Mesenchymal stem cell (in vitro differentiated cells and primary cell): ENCODE measurements at regions not wholly inside any gene's neighbourhood (a gene's known extent, or its start where the extent isn't known, plus 50 kb on each side); places are given as distances from the start of the nearest gene placed in this dataset.

Experiments
- DNase-seq: peaks from one replicate; pipeline ENCODE4 v3.0.0-alpha.2; 2013
- H2AFZ ChIP-seq: one replicate; pipeline ENCODE4 v1.6.1; 2013; ENCODE audit warnings: low read depth, mild to moderate bottlenecking, control low read depth, inconsistent platforms, low read length, moderate library complexity
- H2AK5ac ChIP-seq: 2 replicates; pipeline ENCODE4 v1.6.1; 2013; ENCODE audit warnings: low read length, moderate library complexity, mild to moderate bottlenecking, inconsistent platforms; ENCODE audit not compliant: severe bottlenecking
- H2BK120ac ChIP-seq: one replicate; pipeline ENCODE4 v1.6.1; 2013; ENCODE audit warnings: low read depth, mild to moderate bottlenecking, inconsistent platforms, low read length, moderate library complexity
- H2BK12ac ChIP-seq, 2 experiments: one replicate each; pipeline ENCODE4 v1.6.1; 2013; ENCODE audit warnings: inconsistent platforms in 2 of 2, low read length in 2 of 2, mild to moderate bottlenecking in 2 of 2, moderate library complexity in 2 of 2, control low read depth in 1 of 2
- H2BK15ac ChIP-seq: one replicate; pipeline ENCODE4 v1.6.1; 2013; ENCODE audit warnings: mild to moderate bottlenecking, low read depth, inconsistent platforms; ENCODE audit not compliant: poor library complexity, severe bottlenecking
- H2BK5ac ChIP-seq: 2 replicates; pipeline ENCODE4 v1.6.1; 2013; ENCODE audit warnings: low read depth, mild to moderate bottlenecking, low read length, control low read depth, inconsistent platforms; ENCODE audit not compliant: poor library complexity, severe bottlenecking
- H3K14ac ChIP-seq, 2 experiments: one replicate each; pipeline ENCODE4 v1.6.1; 2013; ENCODE audit warnings: inconsistent platforms in 2 of 2, low read length in 2 of 2, control low read depth in 1 of 2, mild to moderate bottlenecking in 1 of 2, moderate library complexity in 1 of 2
- H3K18ac ChIP-seq, 2 experiments: one replicate each; pipeline ENCODE4 v1.6.1; 2013; ENCODE audit warnings: inconsistent platforms in 2 of 2, low read length in 2 of 2, control low read depth in 1 of 2, low read depth in 1 of 2, mild to moderate bottlenecking in 1 of 2
- H3K23ac ChIP-seq, 2 experiments: one replicate each; pipeline ENCODE4 v1.6.1; 2013; ENCODE audit warnings: inconsistent platforms in 2 of 2, low read length in 2 of 2, mild to moderate bottlenecking in 2 of 2, moderate library complexity in 2 of 2, control low read depth in 1 of 2
- H3K27ac ChIP-seq: 2 replicates; pipeline ENCODE4 v1.5.1; 2013; ENCODE audit warnings: mild to moderate bottlenecking, moderate library complexity, low read length, control low read depth, inconsistent platforms; ENCODE audit not compliant: poor library complexity, severe bottlenecking
- H3K27me3 ChIP-seq, 2 experiments: 2 replicates each; pipeline versions ENCODE4 v1.6.1 to v1.7.0; 2013; ENCODE audit warnings: low read length in 2 of 2, mild to moderate bottlenecking in 2 of 2, moderate library complexity in 2 of 2, control low read depth in 1 of 2, inconsistent platforms in 1 of 2; ENCODE audit not compliant: control insufficient read depth in 1 of 2, insufficient read depth in 1 of 2
- H3K36me3 ChIP-seq, 2 experiments: 2 replicates each; pipeline versions ENCODE4 v1.6.1 to v1.7.0; 2013; ENCODE audit warnings: low read length in 2 of 2, control low read depth in 1 of 2, inconsistent platforms in 1 of 2, low read depth in 1 of 2, mild to moderate bottlenecking in 1 of 2; ENCODE audit not compliant: insufficient read depth in 2 of 2, control insufficient read depth in 1 of 2
- H3K4ac ChIP-seq, 2 experiments: one replicate each; pipeline ENCODE4 v1.6.1; 2013; ENCODE audit warnings: inconsistent platforms in 2 of 2, low read length in 2 of 2, mild to moderate bottlenecking in 2 of 2, moderate library complexity in 2 of 2, control low read depth in 1 of 2, low read depth in 1 of 2
- H3K4me1 ChIP-seq: 2 replicates; pipeline ENCODE4 v1.6.1; 2013; ENCODE audit warnings: low read depth, low read length, control low read depth; ENCODE audit not compliant: control insufficient read depth, insufficient read depth
- H3K4me2 ChIP-seq: 2 replicates; pipeline ENCODE4 v1.6.1; 2013; ENCODE audit warnings: low read length, mild to moderate bottlenecking, inconsistent platforms; ENCODE audit not compliant: poor library complexity, severe bottlenecking
- H3K4me3 ChIP-seq, 2 experiments: 2 replicates each; pipeline versions ENCODE4 v1.5.1 to v1.7.0; 2013; ENCODE audit warnings: low read length in 2 of 2, mild to moderate bottlenecking in 2 of 2, control low read depth in 1 of 2, low read depth in 1 of 2; ENCODE audit not compliant: insufficient read depth in 1 of 2
- H3K79me1 ChIP-seq: replicated peaks from 2 replicates; pipeline ENCODE4 v1.6.1; 2013; ENCODE audit warnings: mild to moderate bottlenecking, control low read depth, low read length, inconsistent platforms; ENCODE audit not compliant: poor library complexity, severe bottlenecking
- H3K9ac ChIP-seq: 2 replicates; pipeline ENCODE4 v1.7.0; 2013; ENCODE audit warnings: mild to moderate bottlenecking, low read length, moderate library complexity
- H3K9me3 ChIP-seq: 2 replicates; pipeline ENCODE4 v1.7.0; 2013; ENCODE audit warnings: mild to moderate bottlenecking, low read length; ENCODE audit not compliant: control insufficient read depth
- H4K8ac ChIP-seq: one replicate; pipeline ENCODE4 v1.6.1; 2013; ENCODE audit warnings: inconsistent platforms, mild to moderate bottlenecking, low read length, moderate library complexity
- H4K91ac ChIP-seq: one replicate; pipeline ENCODE4 v1.6.1; 2013; ENCODE audit warnings: mild to moderate bottlenecking, low read length, inconsistent platforms
- WGBS: methylation state at CpG from one replicate; pipeline ENCODE4 v1.1.7; 2013; ENCODE audit warnings: mixed read lengths; 5-methylcytosine and 5-hydroxymethylcytosine counted together

DNA sequence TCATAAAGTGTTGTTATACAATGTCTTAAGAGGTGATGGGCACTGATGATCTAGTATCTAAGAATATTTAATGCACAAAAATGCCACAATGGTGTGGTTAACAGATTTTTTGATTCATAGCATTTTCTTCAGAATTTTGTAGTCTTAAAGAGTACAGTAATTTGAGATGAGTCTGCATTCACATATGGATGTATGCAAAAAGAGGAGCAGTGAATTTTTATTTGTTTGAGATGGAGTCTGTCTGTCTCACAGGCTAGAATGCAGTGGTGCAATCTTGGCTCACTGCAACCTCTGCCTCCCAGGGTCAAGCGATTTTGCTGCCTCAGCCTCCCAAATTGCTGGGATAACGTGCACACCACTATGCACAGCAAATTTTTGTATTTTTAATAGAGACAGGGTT is 110.5 kb downstream of the ZPLD1 start:
- Histone ChIP-seq H3K4me1 (no peaks in the 10 kb centered on the region), H4K8ac (no peak overlapping the region), H4K91ac (no peak overlapping the region), H3K9me3 (no peaks in the 10 kb centered on the region), H2AK5ac (no peak overlapping the region), H3K18ac (no peak overlapping the region), H3K4me3 (no peak overlapping the region), H2BK15ac (no peak overlapping the region), H3K14ac (no peak overlapping the region), H2BK12ac (no peak overlapping the region), H3K23ac (no peak overlapping the region), H3K27ac (no peak overlapping the region), H3K4me2 (no peak overlapping the region), H3K79me1 (no peaks in the 10 kb centered on the region), H3K4ac (no peak overlapping the region), H3K9ac (no peak overlapping the region), H2AFZ (no peak overlapping the region), H2BK120ac (no peak overlapping the region), H2BK5ac (no peak overlapping the region), H3K36me3 (no peaks in the 10 kb centered on the region), H3K27me3 (no peaks in the 10 kb centered on the region)
- WGBS, result 94% methylated on average over 2 of the region's 2 CpGs
- DNase-seq, result no peak

DNA sequence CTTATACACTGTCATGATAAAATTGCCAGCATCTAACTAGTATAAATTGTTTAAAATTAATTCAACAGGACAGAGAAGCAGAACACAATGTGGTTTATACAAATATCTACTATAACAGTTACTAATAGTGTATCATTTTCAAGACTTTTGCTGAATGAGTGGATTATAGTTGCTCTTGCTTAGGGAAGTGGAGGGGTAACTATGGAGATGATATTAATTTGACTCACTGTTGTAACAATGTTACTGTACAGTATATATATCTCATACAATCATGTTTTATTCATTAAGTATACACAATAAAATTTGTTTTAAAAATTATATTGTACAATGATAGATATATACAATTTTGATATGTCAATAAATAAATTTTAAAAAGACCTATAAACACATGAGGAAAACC is 119.1 kb downstream of the ZPLD1 start:
- no peak overlapping the region for H3K23ac ChIP-seq
- H2BK12ac ChIP-seq, result no peak overlapping the region
- H3K36me3 ChIP-seq, result no peaks in the 10 kb centered on the region
- no peak for DNase-seq
- no peaks in the 10 kb centered on the region for H3K27me3 ChIP-seq
- no peak overlapping the region for H3K18ac ChIP-seq
- H3K14ac ChIP-seq, result no peak overlapping the region
- no peak overlapping the region for H2AFZ ChIP-seq
- H2BK120ac ChIP-seq, result no peak overlapping the region
- H3K27ac ChIP-seq, result no peak overlapping the region
- no peaks in the 10 kb centered on the region for H3K4me1 ChIP-seq
- no peaks in the 10 kb centered on the region for H3K9me3 ChIP-seq
- H3K9ac ChIP-seq, result no peak overlapping the region
- no peak overlapping the region for H3K4me2 ChIP-seq
- no peaks in the 10 kb centered on the region for H3K79me1 ChIP-seq
- H2AK5ac ChIP-seq, result no peak overlapping the region
- no peak overlapping the region for H2BK5ac ChIP-seq
- no peak overlapping the region for H3K4ac ChIP-seq
- no peak overlapping the region for H4K91ac ChIP-seq
- H4K8ac ChIP-seq, result no peak overlapping the region
- H3K4me3 ChIP-seq, result no peak overlapping the region
- H2BK15ac ChIP-seq, result no peak overlapping the region

DNA sequence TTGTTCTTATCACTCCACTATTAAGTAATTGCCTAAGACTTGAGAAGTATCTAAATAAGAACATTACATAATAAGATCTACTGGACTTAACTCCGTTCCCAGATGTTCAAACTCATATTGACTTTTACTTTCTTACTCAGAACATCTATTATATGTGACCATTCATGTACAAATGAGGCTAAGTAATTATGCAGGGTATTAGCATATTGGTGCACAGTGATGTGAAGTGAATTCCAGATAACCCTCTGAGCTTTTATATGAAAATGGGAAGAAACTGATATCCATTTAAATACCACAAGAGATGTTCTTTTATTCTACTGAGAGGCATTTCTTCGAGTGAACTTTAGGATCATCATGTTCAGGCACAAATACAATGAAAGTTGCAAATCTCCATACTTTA is 135.7 kb downstream of the ZPLD1 start:
- no peak overlapping the region for H3K9ac ChIP-seq
- H2AFZ ChIP-seq, result no peak overlapping the region
- H2BK5ac ChIP-seq, result no peak overlapping the region
- no peak overlapping the region for H2BK12ac ChIP-seq
- H3K9me3 ChIP-seq, result no peaks in the 10 kb centered on the region
- H2AK5ac ChIP-seq, result no peak overlapping the region
- no peak overlapping the region for H3K23ac ChIP-seq
- H4K91ac ChIP-seq, result no peak overlapping the region
- no peak overlapping the region for H4K8ac ChIP-seq
- no peaks in the 10 kb centered on the region for H3K36me3 ChIP-seq
- no peaks in the 10 kb centered on the region for H3K4me1 ChIP-seq
- no peaks in the 10 kb centered on the region for H3K79me1 ChIP-seq
- H3K18ac ChIP-seq, result no peak overlapping the region
- H3K27me3 ChIP-seq, result no peaks in the 10 kb centered on the region
- WGBS, result no CpG with 5 or more reads among the region's 2 CpGs
- H3K4me3 ChIP-seq, result no peak overlapping the region
- DNase-seq, result no peak
- H3K4me2 ChIP-seq, result no peak overlapping the region
- H2BK120ac ChIP-seq, result no peak overlapping the region
- H3K4ac ChIP-seq, result no peak overlapping the region
- H3K14ac ChIP-seq, result no peak overlapping the region
- H3K27ac ChIP-seq, result no peak overlapping the region
- no peak overlapping the region for H2BK15ac ChIP-seq

DNA sequence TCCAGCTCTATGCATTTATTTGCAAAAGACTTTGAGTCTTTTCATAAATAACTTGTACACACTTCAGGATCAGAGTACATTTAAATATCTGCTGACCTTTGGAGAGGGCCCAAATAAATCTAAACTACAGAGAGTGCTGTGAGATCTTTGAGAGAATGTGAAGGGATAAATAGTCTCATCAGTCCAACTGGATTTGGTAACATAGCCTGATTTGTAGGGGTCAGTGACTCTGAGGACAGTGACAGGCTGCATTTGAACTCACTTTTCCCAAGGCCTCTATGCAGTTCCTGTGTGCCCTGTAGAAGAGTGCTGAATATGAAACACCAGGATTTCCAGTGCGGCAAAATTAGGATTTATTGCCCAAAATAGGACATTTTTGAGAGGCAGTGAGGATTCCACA is 136.2 kb downstream of the ZPLD1 start:
- Histone ChIP-seq H2BK12ac (no peak overlapping the region), H2AFZ (no peak overlapping the region), H2BK5ac (no peak overlapping the region), H3K36me3 (no peaks in the 10 kb centered on the region), H3K27ac (no peak overlapping the region), H2AK5ac (no peak overlapping the region), H3K4me2 (no peak overlapping the region), H3K4me3 (no peak overlapping the region), H3K14ac (no peak overlapping the region), H4K8ac (no peak overlapping the region), H2BK120ac (no peak overlapping the region), H3K18ac (no peak overlapping the region), H4K91ac (no peak overlapping the region), H3K4ac (no peak overlapping the region), H3K23ac (no peak overlapping the region), H3K9me3 (no peaks in the 10 kb centered on the region), H3K27me3 (no peaks in the 10 kb centered on the region), H3K79me1 (no peaks in the 10 kb centered on the region), H3K9ac (no peak overlapping the region), H2BK15ac (no peak overlapping the region), H3K4me1 (no peaks in the 10 kb centered on the region)
- no peak for DNase-seq
- 88% methylated on average over 1 of the region's 1 CpG for WGBS
